A673 (cell line): ENCODE measurements at regions not wholly inside any gene's neighbourhood (a gene's known extent, or its start where the extent isn't known, plus 50 kb on each side); places are given as distances from the start of the nearest gene placed in this dataset.
A peak's percentile ranks its signal among the peaks of the same experiment; 100 is the strongest.

ENCODE experiments used
- BruUV-seq: library from RNA; stranded (reverse); fragments of 400-500 nt; replicated peaks from 2 replicates; lab custom pipeline; 2021; lab: Mats Ljungman, UMichigan
- CTCF ChIA-PET: fragments of 300-600 bp; sonication (Branson Sonifier 250); formaldehyde crosslinking; loops from one replicate; lab custom pipeline; 2022; ENCODE audit warnings: antibody characterized with exemption; lab: Charles Lee
- POLR2A ChIA-PET: fragments of 300-600 bp; sonication (Branson Sonifier 250); formaldehyde crosslinking; loops from one replicate; lab custom pipeline; 2022; ENCODE audit warnings: antibody characterized with exemption; ENCODE audit not compliant: low non-redundant PET; lab: Charles Lee
- DNase-seq: peaks from one replicate; pipeline ENCODE4 v3.0.0-alpha.2; 2015; ENCODE audit warnings: low spot score
- H3K27ac ChIP-seq: fragments of 200-600 bp; sonication (generic); 2 replicates; pipeline ENCODE4 v1.5.1; 2016; ENCODE audit warnings: mixed run types, low read depth, mild to moderate bottlenecking, mixed read lengths, antibody characterized with exemption, low read length; ENCODE audit not compliant: poor library complexity, severe bottlenecking
- H3K27me3 ChIP-seq: fragments of 200-600 bp; sonication (generic); replicated peaks from 2 replicates; pipeline ENCODE4 v1.6.1; 2017; ENCODE audit warnings: mixed run types, low read depth, mild to moderate bottlenecking, mixed read lengths, antibody characterized with exemption, low read length; ENCODE audit not compliant: insufficient read depth, poor library complexity
- H3K36me3 ChIP-seq: fragments of 200-600 bp; sonication (generic); 2 replicates; pipeline ENCODE4 v1.6.1; 2016; ENCODE audit warnings: mixed run types, mild to moderate bottlenecking, mixed read lengths, antibody characterized with exemption, low read length; ENCODE audit not compliant: insufficient read depth, poor library complexity, severe bottlenecking
- H3K4me1 ChIP-seq: fragments of 200-600 bp; sonication (generic); 2 replicates; pipeline ENCODE4 v1.6.1; 2017; ENCODE audit warnings: mixed run types, mild to moderate bottlenecking, mixed read lengths, antibody characterized with exemption, low read length; ENCODE audit not compliant: insufficient read depth, poor library complexity, severe bottlenecking
- H3K4me3 ChIP-seq: fragments of 200-600 bp; sonication (generic); 2 replicates; pipeline ENCODE4 v1.5.1; 2016; ENCODE audit warnings: low read depth, mixed run types, mild to moderate bottlenecking, mixed read lengths, low read length; ENCODE audit not compliant: poor library complexity, severe bottlenecking
- H3K9me3 ChIP-seq: fragments of 200-600 bp; sonication (generic); 2 replicates; pipeline ENCODE4 v1.6.1; 2016; ENCODE audit warnings: mixed run types, low read depth, mild to moderate bottlenecking, mixed read lengths, antibody characterized with exemption, low read length; ENCODE audit not compliant: poor library complexity, severe bottlenecking
- CTCF ChIP-seq: fragments of 300-800, 200-600 bp; sonication (generic); conservative IDR thresholded peaks from 2 replicates; pipeline ENCODE4 v1.5.1; 2017; ENCODE audit warnings: low read depth, mild to moderate bottlenecking, antibody characterized with exemption, low read length, moderate library complexity, mixed read lengths
- EZH2 ChIP-seq: fragments of 200-600 bp; sonication (generic); IDR thresholded peaks from 2 replicates; pipeline ENCODE4 v1.6.1; 2017; ENCODE audit warnings: borderline replicate concordance, low read depth, mild to moderate bottlenecking, mixed read lengths, antibody characterized with exemption, low read length; ENCODE audit not compliant: poor library complexity, severe bottlenecking
- intact Hi-C: fragments of 100-400 bp; cut with micrococcal nuclease; formaldehyde crosslinking; loops from one replicate; pipeline ENCODE4 v1.10.0; 2022; ENCODE audit not compliant: unreplicated experiment

DNA sequence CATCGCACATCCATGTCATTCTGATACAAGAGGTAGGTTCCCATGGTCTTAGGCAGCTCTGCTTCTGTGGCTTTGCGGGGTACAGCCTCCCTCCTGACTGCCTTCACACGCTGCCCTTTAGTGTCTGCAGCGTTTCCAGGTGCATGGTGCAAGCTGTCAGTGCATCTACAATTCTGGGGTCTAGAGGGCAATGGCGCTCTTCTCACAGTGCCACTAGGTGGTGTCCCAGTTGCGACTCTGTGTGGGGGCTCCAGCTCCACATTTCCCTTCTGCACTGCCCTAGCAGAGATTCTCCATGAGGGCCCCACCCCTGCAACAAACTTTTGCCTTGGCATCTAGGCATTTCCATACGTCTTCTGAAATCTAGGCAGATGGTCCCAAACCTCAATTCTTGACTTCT lies 138.2 kb upstream of the BRINP3 start:
- CTCF ChIA-PET: no interaction called here
- POLR2A ChIA-PET: no interaction called here
- TF ChIP-seq CTCF (0 out of 2 replicates have a peak, but pooled peaks have one; percentile 11), EZH2 (no peak)
- no peak for DNase-seq
- Histone ChIP-seq H3K4me1 (no peaks in the 10 kb centered on the region), H3K36me3 (no peaks in the 10 kb centered on the region), H3K4me3 (no peak overlapping the region), H3K27ac (no peak overlapping the region), H3K27me3 (no peaks in the 10 kb centered on the region), H3K9me3 (no peaks in the 10 kb centered on the region)
- no TSS peak for BruUV-seq
- intact Hi-C loops: no loop called here

GRCh38 chr1:190616235-190616634 lies 138.6 kb upstream of the BRINP3 start:
- no peaks in the 10 kb centered on the region for H3K9me3 ChIP-seq
- H3K27me3 ChIP-seq: no peaks in the 10 kb centered on the region
- H3K4me3 ChIP-seq: no peak overlapping the region
- no peak for DNase-seq
- no peaks in the 10 kb centered on the region for H3K36me3 ChIP-seq
- POLR2A ChIA-PET: no interaction called here
- H3K27ac ChIP-seq: no peak overlapping the region
- no peaks in the 10 kb centered on the region for H3K4me1 ChIP-seq
- BruUV-seq: no TSS peak
- intact Hi-C loops: no loop called here
- TF ChIP-seq CTCF: no peak
- no peak for TF ChIP-seq EZH2
- CTCF ChIA-PET: no interaction called here

GRCh38 chr1:190619724-190620123 lies 142.1 kb upstream of the BRINP3 start:
- ChIA-PET CTCF (no interaction called here), POLR2A (no interaction called here)
- DNase-seq: no peak
- Histone ChIP-seq H3K4me1 (no peaks in the 10 kb centered on the region), H3K27ac (no peak overlapping the region), H3K36me3 (no peaks in the 10 kb centered on the region), H3K4me3 (no peak overlapping the region), H3K27me3 (no peaks in the 10 kb centered on the region), H3K9me3 (no peaks in the 10 kb centered on the region)
- no TSS peak for BruUV-seq
- TF ChIP-seq EZH2: no peak
- TF ChIP-seq CTCF: no peak
- intact Hi-C loops: no loop called here
